MV-4-11 (cell line): ENCODE measurements at regions not wholly inside any gene's neighbourhood (a gene's known extent, or its start where the extent isn't known, plus 50 kb on each side); places are given as distances from the start of the nearest gene placed in this dataset.
A peak's percentile ranks its signal among the peaks of the same experiment; 100 is the strongest.

Source experiments
- DNase-seq: peaks from one replicate; lab custom pipeline; 2025; lab: John Stamatoyannopoulos, UW

DNA sequence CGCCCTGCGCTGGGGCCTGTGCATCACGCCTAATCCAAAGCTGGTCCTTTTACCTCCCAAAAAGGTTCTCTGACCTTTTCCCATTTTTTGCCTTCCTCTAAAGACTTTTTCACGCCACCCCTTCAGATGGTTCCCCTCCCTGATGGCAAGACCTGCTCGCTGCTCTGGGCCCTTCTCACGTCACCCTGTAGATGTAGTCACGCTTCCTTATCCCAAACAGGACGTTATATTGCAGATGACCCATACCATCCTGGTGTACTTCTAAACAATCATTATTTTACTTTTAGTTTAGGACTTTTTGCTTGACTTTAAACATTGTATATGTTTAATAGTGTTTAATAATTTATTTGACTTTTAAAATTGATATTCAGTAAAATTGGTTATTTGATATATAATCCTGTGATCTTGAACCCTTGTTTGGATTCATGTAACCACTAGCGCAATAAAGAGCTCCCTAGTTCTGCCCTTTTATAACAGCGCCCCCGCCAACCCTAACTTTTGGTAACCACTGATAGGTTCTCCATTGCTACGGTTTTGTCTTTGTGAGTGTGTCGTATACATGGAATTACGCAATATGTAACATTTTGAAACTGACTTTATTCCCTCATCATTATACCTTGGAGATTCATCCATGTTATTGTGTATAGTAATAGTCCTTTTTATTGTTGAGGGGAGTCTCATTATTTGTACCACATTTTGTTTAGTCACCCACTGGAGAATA lies 159.0 kb upstream of the CHRNA7 start:
- peak; percentile 34 for DNase-seq

GRCh38 chr15:31871887-31872281 lies 158.4 kb upstream of the CHRNA7 start:
- DNase-seq: no peak

DNA sequence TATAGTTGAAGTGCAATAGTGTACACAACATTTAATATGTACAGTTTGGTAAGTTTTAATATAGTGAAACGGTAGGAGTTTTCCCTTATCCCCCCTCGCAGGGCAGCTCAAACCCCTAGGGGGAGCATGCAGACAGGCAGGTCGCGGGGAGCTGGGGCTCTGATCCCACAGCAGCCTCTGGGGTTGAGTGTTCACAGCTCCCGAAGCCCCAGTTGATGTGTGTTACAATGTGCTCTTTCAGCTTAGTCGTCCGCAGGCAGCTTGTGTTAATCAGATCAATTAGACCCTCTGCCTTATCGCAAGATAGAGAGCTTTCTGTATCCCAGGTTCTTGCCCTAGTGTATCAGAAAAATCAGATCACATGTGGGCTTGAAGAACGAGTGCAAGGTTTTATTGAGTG lies 143.1 kb upstream of the CHRNA7 start:
- no peak for DNase-seq

- no peak for DNase-seq
Measured at GRCh38 chr15:31892513-31892912, 137.8 kb upstream of the CHRNA7 start.

DNA sequence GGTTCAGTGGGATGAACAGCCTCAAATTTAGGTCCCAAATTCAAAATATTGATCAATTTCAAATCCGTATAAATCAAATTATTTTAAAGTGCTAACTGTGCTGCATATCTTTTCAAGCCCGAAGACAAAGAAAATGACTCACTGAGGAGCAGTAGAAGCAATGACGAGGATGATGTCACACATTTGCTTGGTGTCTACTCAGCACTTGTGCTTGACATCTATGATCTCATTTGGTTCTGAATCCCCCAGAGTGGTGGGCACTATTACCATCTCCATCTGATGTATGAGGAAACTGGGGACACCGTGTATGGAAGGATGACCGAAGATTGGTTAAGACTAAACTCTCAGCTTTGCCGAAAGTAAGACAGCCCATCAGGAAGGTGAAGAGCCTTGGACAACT lies 136.5 kb upstream of the CHRNA7 start:
- no peak for DNase-seq

GRCh38 chr15:31897746-31898145 lies 132.6 kb upstream of the CHRNA7 start:
- DNase-seq: no peak

DNA sequence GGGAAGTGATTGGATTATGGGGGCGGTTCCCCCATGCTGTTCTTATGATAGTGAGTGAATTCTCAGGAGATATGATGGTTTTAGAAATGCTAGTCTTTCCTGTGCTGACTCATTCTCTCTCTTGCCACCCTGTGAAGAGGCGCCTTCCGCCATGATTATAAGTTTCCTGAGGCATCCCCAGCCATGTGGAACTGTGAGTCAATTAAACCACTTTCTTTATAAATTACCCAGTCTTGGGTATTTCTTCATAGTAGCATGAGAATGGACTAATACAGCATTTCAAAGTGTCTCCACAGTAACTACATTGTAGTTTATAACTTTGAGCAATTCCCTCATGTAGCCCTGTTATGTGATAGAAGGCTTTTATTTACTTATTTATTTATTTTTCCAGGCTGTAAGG lies 128.8 kb upstream of the CHRNA7 start:
- DNase-seq: no peak

GRCh38 chr15:31905054-31905453 lies 125.3 kb upstream of the CHRNA7 start:
- no peak for DNase-seq

- DNase-seq: no peak
Measured at GRCh38 chr15:31925541-31925940, 104.8 kb upstream of the CHRNA7 start.

DNA sequence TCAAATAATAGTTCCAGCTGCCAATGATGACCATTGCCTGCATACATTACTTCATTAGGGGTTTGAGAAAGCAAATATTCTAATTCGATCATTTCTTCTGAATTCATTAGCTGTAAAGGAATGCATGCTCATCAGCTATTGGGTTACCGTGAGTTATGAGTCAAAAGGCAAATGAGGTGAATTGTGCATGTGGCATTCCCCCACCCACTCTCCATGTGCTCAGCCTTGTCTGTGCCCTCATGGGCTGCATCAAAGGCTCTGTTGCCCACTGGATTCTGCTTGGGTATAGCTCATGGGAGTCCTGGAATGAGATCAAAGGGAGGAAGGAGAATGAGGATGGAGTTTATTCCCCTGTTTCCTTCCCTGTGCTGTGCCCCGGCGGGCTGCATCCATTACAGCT lies 99.3 kb upstream of the CHRNA7 start:
- no peak for DNase-seq

- no peak for DNase-seq
Measured at GRCh38 chr15:31932576-31932975, 97.7 kb upstream of the CHRNA7 start.

DNA sequence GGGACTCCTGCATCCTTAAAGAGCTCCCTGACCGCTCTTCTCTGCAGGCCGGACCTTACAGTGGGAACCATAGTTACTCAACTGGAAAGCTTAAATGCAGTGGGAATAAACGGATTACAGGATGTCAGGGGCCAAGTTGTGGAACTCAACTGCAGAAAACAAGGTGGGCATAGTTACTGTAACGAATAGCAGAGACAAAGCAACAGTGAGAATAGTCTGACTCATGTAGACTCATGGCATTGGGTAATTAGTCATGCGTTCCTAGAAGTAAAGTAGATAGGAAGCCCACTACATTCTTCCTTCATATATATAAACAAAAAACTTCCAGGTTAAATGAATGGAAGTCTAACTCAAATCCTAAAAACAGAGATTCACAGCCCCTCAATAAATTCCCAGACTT lies 95.5 kb upstream of the CHRNA7 start:
- no peak for DNase-seq

DNA sequence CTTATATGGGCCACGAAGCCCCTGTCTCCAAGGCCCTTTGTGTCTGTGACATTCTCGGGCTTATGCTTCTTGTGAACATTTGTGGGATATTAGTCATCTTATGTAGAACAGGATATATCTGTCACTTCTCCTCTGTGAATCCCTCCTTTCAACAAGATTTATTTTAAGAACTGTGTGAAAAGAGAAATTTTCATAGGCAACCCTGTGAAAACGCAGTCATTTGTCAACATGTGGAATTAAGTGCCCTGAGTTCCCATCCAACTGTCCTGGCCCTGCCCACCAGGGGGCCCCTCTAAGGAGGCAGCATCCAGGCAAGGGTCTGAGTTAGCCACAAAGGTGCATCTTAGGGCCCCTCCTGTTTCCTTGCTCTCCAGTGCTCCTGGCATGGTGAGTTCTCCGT lies 76.8 kb upstream of the CHRNA7 start:
- DNase-seq: no peak

DNA sequence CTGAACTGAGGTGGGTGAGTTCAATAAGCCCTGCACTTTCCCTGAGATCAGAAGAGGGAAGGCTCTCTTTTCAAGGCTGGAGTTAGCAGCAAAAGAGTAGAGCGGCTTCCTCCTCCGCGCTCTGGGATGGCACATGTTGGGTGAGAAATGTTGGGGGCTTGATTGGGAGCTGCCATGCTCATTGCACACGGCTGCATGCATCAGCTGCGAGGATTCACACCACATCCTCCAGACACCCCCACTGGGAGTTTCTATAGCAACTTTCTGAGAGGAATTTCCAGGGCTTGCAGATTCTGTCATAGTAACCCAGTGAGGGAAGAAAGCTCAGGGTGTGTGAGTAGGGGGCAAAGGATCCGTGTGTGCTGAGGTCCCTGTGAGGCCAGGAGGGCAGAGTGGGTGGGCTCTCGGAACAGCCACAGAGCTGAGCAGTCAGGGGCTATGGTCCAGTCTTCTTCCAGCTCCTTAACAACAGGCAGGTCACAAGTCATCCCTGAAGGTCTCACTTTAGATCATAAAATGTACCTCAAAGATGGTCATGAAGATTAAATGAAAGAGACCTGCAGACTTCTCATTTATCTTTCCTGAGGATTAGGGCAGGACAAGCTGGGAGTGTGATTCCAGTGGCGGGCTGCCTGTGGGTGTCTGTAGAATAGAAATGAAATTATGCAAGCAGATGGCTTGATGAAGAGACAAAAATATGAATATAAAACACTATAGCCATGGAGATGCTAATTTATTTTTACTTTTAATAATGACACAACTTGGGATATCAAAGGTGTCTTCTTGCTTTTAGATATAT lies 75.7 kb upstream of the CHRNA7 start:
- no peak for DNase-seq

DNA sequence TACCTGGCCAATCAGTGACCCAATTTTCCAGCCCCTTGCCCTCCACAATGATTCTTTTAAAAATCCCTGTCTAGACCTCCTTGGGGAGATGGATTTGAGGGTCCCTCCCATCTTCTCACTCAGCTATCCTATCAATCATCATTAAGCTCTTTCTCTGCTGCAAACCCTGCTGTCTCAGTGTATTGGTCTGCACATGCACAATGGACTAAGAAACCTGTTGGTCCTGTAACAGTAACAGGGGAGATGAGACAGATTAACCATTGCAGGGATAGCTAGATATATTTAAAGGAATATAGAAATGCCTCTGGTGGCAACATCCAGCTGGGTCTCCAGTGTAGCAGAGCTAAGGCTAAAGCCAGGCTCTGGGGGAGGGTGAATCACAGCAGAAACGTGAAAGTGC lies 74.6 kb upstream of the CHRNA7 start:
- DNase-seq: no peak

- no peak for DNase-seq
Measured at GRCh38 chr15:31957581-31957980, 72.7 kb upstream of the CHRNA7 start.

GRCh38 chr15:31964586-31965307 lies 65.6 kb upstream of the CHRNA7 start:
- no peak for DNase-seq

DNA sequence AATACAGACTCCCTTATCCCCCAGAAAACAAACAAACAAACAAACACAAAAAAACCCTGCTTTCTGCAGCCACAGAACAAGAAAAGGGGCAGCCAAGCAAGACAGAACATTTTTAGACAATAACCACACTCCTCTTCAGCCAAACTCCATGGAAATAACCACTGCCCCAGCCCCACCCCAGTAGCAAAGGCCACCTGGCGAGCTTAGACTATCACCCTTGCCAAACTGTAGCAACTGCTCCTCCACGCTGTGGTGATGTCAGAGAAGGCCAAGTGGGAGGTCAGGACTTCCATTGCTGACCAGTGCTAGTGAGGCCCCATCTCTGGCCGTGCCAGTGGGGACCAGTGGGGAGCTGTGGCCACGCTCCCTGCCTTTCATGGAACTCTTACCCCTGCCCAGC lies 60.3 kb upstream of the CHRNA7 start:
- DNase-seq: no peak

DNA sequence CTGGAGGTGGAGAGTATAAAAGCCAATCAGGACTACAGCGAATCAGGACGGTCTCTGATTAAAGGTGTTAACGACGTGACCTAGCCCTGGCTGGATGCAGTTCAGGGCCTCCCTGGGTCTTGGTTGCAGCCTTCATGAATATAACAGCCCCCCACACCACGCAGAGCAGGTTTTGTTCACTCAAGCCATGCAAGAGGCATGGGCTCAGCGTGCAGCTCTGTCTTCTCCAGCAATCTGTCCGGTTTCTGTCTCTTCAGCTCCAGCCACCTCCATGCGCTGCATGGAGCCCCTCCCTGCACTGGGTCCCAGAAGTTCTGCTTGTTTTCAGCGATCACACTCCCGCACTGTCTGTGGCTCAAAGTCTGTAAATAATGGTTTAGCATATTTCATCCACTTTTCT lies 57.1 kb upstream of the CHRNA7 start:
- no peak for DNase-seq

GRCh38 chr15:31974154-31974794 lies 56.0 kb upstream of the CHRNA7 start:
- no peak for DNase-seq

DNA sequence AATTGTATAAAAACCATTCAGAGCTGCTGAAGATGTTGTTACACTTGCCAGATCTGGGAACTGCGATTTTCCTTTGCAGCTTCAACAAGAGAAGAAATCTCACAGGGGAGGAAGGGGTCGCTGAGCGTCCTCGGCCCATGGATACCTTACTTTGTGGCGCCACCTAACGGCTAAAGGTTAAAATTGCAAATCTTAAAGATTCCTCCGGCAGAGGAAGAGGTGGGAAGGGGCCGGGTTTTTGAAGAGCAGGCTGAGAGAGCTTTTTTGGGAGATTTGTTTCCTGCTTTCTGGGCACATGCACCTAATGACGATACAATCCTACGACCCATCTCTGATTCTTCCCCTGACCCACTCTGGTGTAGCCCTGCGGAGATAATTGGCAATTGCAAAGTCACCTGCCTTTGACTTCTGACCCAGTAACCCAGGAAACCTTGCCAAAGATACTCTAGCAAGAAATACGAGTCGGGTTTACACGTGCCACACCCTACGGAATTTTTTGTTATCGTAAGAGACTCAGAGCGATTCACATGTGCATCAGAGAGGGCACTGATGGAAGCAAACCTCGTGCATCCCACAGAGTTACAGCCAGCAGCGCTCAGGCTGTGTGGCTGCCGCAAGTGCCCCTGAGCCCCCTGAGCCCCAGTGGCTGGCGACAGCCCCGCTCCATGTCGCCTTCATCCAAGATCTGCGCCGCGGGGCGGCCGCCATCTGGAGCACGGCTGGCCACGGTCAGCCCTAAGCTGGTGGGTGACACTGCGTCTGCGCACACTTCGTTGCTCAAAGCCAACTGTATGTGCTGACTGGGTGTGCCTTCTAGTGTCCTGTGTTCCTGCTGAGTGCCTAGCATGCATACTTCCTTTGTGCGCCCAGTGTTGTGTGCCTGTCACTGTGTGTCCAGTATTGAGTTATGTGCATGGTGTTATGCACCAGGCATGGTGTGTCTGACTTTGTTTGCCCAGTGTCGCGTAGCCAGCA lies 55.2 kb upstream of the CHRNA7 start:
- no peak for DNase-seq
